ENCODE measurements at regions not wholly inside any gene's neighbourhood (a gene's known extent, or its start where the extent isn't known, plus 50 kb on each side); places are given as distances from the start of the nearest gene placed in this dataset.
"Not testable (repeated sequence)": the region's sequence is repeated elsewhere in the genome, so short reads cannot be mapped to it uniquely, and the experiment has no call there.

DNA sequence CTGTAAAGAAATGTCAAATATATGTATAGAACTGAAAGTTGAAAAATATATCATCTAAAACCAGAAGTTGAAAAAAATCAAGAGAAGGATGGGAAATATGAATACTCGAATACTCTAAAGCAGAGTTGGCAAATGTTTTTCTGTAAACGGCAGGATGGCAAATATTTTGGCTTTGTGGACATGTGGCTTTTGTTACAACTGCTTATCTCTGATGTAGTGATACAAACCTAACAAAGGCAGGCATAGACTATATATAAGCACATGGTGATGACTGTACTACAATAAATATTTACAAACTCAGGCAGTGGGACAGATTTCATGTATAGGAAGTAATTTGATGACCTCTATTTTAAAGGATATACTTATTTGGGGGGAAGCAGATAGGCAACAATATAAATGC, 224.6 kb upstream of the LRRTM4 start:
- no peak overlapping the region for H3K27ac Mint-ChIP-seq
- DNase-seq: no peak
- H3K36me3 Mint-ChIP-seq: no peaks in the 10 kb centered on the region
- no peaks in the 10 kb centered on the region for H3K4me1 Mint-ChIP-seq (ENCODE audit: low read depth)
- H3K9me3 Mint-ChIP-seq: peaks cover 17% of the 10 kb centered on the region
- POLR2A ChIA-PET: no interaction called here
- H3K27me3 Mint-ChIP-seq: no peaks in the 10 kb centered on the region
- CTCF ChIA-PET: no interaction called here
- no peak overlapping the region for H3K4me3 Mint-ChIP-seq
- intact Hi-C loops (cut with micrococcal nuclease): no loop called here

DNA sequence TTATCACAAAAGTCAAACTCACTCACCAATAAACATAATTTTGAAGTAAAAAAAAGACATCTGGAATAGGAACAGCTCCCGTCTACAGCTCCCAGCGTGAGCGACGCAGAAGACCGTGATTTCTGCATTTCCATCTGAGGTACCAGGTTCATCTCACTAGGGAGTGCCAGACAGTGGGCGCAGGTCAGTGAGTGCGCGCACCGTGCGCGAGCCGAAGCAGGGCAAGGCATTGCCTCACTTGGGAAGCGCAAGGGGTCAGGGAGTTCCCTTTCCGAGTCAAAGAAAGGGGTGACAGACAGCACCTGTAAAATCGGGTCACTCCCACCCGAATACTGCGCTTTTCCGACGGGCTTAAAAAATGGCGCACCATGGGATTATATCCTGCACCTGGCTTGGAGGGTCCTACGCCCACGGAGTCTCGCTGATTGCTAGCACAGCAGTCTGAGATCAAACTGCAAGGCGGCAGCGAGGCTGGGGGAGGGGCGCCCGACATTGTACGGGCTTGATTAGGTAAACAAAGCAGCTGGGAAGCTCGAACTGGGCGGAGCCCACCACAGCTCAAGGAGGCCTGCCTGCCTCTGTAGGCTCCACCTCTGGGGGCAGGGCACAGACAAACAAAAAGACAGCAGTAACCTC, 231.7 kb upstream of the LRRTM4 start:
- intact Hi-C loops (cut with micrococcal nuclease); POLR2A ChIA-PET; DNase-seq: not testable (repeated sequence)

DNA sequence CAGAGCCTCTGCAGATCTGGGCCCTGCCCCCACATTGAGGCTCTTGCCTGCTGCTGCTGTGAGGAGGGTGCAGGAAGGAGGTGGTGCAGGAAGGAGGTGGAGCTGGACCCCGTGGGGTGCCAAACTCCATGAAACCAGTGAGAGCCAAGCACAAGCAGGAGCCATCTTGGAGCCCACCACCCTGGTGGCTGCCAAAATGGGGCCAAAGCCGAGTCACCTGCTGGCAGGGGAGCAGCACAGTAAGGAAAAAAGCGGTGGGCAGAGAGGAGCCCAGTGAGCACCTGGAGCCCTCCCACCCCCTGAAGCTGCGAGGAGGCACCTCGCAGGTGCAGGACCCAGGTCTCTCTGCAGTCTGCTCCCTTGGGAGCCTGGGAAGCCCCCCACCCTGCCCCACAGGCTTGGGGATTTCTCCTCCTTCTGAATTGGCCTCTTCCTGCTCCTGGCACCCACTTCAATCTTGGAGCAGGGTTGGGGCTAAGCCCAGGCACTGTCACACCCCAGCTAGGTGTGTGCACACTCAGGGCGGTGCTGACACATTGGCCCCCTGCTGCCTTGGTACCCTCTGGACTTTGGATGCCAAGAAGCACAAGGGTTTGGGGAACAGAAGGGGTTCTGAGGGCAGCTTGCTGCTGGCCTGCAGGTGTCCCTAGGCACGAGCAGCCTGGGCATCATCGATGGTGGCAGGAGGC, 245.4 kb upstream of the LRRTM4 start:
- Mint-ChIP-seq H3K36me3 (no peaks in the 10 kb centered on the region), H3K4me1 (ENCODE audit: low read depth) (no peaks in the 10 kb centered on the region), H3K27ac (no peak overlapping the region), H3K9me3 (peaks cover 25% of the 10 kb centered on the region), H3K4me3 (no peak overlapping the region), H3K27me3 (no peaks in the 10 kb centered on the region)
- POLR2A ChIA-PET: no interaction called here
- DNase-seq: no peak
- intact Hi-C loops (cut with micrococcal nuclease): no loop called here
- CTCF ChIA-PET: no interaction called here

More for the DNA sequence above, 231.7 kb upstream of the LRRTM4 start:
- H3K36me3 Mint-ChIP-seq; CTCF ChIA-PET; H3K27me3 Mint-ChIP-seq; H3K27ac Mint-ChIP-seq; H3K4me1 Mint-ChIP-seq (ENCODE audit: low read depth); H3K4me3 Mint-ChIP-seq: not testable (repeated sequence)
- H3K9me3 Mint-ChIP-seq: peaks cover 16% of the 10 kb centered on the region

DNA sequence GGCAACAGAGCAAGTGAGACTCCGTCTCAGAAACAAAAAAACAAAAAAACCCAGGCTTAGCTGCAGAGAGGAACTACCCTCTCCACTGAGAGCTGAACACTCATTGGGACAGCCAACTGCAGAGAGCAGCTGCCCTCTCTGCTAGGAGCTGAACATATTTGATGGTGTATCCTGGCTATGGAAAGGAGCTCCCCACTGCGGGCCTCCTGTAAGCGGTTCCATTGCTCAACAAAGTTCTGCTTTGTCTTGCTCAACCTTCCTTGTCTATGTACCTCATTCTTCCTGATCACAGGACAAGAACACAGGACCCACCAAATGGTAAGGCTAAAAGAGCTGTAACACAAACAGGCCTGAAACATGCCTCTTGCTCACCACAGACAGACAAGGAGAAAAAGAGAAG, 246.3 kb upstream of the LRRTM4 start:
- Mint-ChIP-seq H3K36me3 (no peaks in the 10 kb centered on the region), H3K4me1 (ENCODE audit: low read depth) (no peaks in the 10 kb centered on the region), H3K4me3 (no peak overlapping the region), H3K9me3 (peaks cover 31% of the 10 kb centered on the region), H3K27ac (no peak overlapping the region), H3K27me3 (no peaks in the 10 kb centered on the region)
- ChIA-PET CTCF (no interaction called here), POLR2A (no interaction called here)
- no peak for DNase-seq
- intact Hi-C loops (cut with micrococcal nuclease): no loop called here

DNA sequence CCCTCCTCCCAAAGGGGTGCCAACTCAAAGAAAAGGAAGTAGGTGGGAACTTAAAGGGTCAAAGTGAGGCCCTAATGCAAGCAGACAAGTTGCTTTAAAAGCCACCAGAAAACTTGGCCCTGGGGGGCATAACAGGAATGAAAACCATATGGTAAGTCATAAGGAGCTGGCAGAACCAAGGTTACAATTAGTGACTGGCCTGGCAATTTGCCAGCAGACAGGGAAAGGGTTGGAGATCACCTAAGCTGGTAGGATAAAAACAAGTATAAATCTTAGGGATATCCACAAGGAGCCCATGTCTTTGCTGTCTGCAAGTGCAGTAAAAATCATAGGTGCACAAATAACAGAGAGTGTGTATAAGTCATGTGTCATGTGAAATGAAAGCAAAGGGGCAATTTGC, 256.7 kb upstream of the LRRTM4 start:
- ChIA-PET POLR2A (no interaction called here), CTCF (no interaction called here)
- H3K9me3 Mint-ChIP-seq: peaks cover 26% of the 10 kb centered on the region
- intact Hi-C loops (cut with micrococcal nuclease): no loop called here
- H3K4me1 Mint-ChIP-seq (ENCODE audit: low read depth): no peaks in the 10 kb centered on the region
- no peaks in the 10 kb centered on the region for H3K27me3 Mint-ChIP-seq
- H3K36me3 Mint-ChIP-seq: no peaks in the 10 kb centered on the region
- DNase-seq: no peak
- no peak overlapping the region for H3K4me3 Mint-ChIP-seq
- H3K27ac Mint-ChIP-seq: no peak overlapping the region

DNA sequence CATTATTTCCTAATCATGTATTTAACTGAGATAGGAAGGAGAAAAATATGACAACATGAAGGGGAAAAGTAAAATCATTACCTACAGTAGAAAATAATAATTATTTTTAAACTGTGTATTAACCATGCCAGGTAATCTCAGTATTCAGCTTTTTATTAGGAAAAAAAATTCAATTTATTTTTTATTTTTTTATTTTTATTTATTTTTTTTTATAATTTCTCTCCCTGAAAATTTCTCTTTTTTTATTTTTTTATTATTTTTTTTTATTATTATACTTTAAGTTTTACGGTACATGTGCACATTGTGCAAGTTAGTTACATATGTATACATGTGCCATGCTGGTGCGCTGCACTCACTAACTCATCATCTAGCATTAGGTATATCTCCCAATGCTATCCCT, 271.3 kb upstream of the LRRTM4 start:
- intact Hi-C loops (cut with micrococcal nuclease); H3K4me1 Mint-ChIP-seq (ENCODE audit: low read depth); H3K36me3 Mint-ChIP-seq; DNase-seq; CTCF ChIA-PET; H3K4me3 Mint-ChIP-seq; POLR2A ChIA-PET; H3K27ac Mint-ChIP-seq; H3K27me3 Mint-ChIP-seq: not testable (repeated sequence)
- peaks cover 15% of the 10 kb centered on the region for H3K9me3 Mint-ChIP-seq

DNA sequence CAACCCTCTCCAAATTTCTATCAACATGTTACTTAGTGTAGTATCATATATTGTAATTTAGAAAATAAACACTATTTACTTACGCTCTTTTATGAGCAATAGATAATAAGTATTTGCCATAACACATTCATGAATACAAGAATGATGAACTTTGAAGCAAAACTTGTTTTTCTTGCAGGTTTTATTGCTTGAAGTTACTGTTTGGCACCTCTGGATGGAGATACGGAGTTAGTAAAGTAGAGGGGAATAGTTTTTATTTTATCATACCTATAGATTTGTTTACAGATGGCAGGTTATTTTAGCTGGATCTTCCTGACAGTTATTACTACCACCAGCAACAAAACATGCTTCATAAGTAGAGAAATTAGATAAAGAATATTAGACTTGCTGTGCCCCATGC, 274.2 kb upstream of the LRRTM4 start:
- Mint-ChIP-seq H3K36me3 (no peaks in the 10 kb centered on the region), H3K9me3 (peaks cover 9% of the 10 kb centered on the region), H3K4me3 (no peak overlapping the region), H3K4me1 (ENCODE audit: low read depth) (no peaks in the 10 kb centered on the region), H3K27me3 (no peaks in the 10 kb centered on the region), H3K27ac (no peak overlapping the region)
- no peak for DNase-seq
- CTCF ChIA-PET: no interaction called here
- POLR2A ChIA-PET: no interaction called here
- intact Hi-C loops (cut with micrococcal nuclease): no loop called here

DNA sequence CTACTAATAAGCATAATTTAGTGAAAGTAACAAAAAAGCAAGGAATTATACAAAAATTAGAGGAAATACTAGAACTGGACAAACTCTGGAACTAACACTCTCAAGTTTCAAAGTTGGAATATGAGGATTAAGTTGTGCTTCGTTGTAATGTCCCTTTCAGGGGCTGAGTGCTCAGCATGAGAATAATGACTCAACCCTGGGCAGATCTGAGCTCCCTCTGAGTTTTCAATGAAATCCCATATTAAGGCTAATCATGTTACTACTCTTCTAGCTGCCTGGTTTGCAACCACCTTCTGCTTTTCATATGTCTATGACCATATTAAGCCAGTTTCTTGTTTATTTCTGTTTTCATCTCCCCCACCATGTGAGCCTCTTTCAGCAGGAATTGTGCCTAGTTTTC, 274.9 kb upstream of the LRRTM4 start:
- CTCF ChIA-PET: no interaction called here
- no peaks in the 10 kb centered on the region for H3K36me3 Mint-ChIP-seq
- H3K4me3 Mint-ChIP-seq: no peak overlapping the region
- no peak for DNase-seq
- intact Hi-C loops (cut with micrococcal nuclease): no loop called here
- H3K4me1 Mint-ChIP-seq (ENCODE audit: low read depth): no peaks in the 10 kb centered on the region
- no peak overlapping the region for H3K27ac Mint-ChIP-seq
- peaks cover 6% of the 10 kb centered on the region for H3K9me3 Mint-ChIP-seq
- POLR2A ChIA-PET: no interaction called here
- no peaks in the 10 kb centered on the region for H3K27me3 Mint-ChIP-seq

DNA sequence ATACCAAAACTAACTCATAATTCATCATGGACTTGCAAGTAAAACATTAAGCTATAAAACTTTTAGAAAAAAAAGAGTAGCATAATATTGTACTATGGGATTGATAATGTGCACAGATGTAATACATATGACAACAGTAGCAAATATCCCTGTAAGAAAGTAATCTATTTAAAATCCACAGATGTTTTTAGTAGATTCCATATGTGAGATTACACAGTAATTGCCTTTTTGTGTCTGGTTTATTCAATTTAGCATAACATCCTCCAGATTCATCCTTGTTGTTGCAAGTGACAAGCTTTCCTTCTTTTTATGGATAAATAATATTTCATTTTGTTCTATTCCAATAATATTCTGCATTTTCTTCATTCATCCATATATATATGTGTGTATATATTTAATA, 278.2 kb upstream of the LRRTM4 start:
- CTCF ChIA-PET: no interaction called here
- POLR2A ChIA-PET: no interaction called here
- intact Hi-C loops (cut with micrococcal nuclease): no loop called here
- Mint-ChIP-seq H3K36me3 (no peaks in the 10 kb centered on the region), H3K27ac (no peak overlapping the region), H3K9me3 (peaks cover 11% of the 10 kb centered on the region), H3K4me3 (no peak overlapping the region), H3K27me3 (no peaks in the 10 kb centered on the region), H3K4me1 (ENCODE audit: low read depth) (no peaks in the 10 kb centered on the region)
- no peak for DNase-seq

DNA sequence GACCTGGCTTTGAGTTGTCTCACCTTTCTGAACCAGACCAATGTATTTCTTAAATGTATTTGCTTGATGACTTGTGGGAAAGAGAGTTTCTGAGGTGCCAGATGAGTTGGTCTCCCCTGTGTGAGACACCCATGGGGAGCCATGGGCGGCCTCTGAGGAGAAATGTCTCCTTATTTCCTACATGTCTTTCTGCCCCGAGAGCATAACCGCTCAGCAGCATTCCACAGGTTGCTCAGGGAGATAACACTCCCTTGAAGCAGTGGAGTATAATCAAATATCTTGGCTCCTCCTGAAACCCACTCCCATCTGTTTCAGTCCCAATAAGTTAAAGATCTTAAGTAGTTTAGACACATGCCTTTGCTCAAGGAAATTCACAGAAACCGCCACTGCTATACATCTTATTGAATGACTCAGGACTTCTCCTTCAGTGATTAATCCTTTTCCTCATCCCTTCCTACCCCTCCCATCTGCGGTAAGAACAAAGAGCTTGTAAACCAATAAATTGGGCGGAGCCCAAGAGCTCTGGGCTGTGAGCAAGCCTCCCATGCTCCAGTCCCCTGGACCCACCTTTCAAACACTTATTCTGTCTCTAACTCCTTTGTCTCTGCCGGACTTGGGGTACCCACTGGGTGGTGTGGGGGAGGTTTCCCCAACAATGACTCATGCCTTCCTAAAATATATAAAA, 285.5 kb upstream of the LRRTM4 start:
- H3K4me3 Mint-ChIP-seq: no peak overlapping the region
- no peaks in the 10 kb centered on the region for H3K36me3 Mint-ChIP-seq
- no peaks in the 10 kb centered on the region for H3K4me1 Mint-ChIP-seq (ENCODE audit: low read depth)
- H3K27me3 Mint-ChIP-seq: no peaks in the 10 kb centered on the region
- no peak overlapping the region for H3K27ac Mint-ChIP-seq
- ChIA-PET CTCF (no interaction called here), POLR2A (no interaction called here)
- intact Hi-C loops (cut with micrococcal nuclease): no loop called here
- no peak for DNase-seq
- peaks cover 49% of the 10 kb centered on the region for H3K9me3 Mint-ChIP-seq

DNA sequence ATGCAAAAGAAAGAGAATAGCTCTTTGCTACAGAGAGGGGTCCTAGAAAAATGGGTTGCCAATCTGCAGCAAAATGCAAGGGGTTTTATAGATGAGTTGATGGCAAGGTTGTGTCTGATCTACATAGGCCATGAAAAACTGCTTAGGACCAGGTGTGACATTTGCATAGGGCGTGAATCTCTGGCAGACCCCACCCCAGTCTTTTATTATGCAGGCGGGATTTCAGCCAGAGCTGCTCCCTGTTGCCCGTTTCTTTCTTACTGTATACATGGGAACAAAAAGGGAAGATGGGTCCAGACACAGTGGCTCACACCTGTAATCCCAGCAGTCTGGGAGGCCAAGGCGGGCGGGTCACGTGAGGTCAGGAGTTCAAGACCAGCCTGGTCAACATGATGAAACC, 286.4 kb upstream of the LRRTM4 start:
- ChIA-PET POLR2A (no interaction called here), CTCF (no interaction called here)
- no peaks in the 10 kb centered on the region for H3K27me3 Mint-ChIP-seq
- no peak for DNase-seq
- peaks cover 50% of the 10 kb centered on the region for H3K9me3 Mint-ChIP-seq
- H3K27ac Mint-ChIP-seq: no peak overlapping the region
- H3K36me3 Mint-ChIP-seq: no peaks in the 10 kb centered on the region
- H3K4me3 Mint-ChIP-seq: no peak overlapping the region
- no peaks in the 10 kb centered on the region for H3K4me1 Mint-ChIP-seq (ENCODE audit: low read depth)
- intact Hi-C loops (cut with micrococcal nuclease): no loop called here

DNA sequence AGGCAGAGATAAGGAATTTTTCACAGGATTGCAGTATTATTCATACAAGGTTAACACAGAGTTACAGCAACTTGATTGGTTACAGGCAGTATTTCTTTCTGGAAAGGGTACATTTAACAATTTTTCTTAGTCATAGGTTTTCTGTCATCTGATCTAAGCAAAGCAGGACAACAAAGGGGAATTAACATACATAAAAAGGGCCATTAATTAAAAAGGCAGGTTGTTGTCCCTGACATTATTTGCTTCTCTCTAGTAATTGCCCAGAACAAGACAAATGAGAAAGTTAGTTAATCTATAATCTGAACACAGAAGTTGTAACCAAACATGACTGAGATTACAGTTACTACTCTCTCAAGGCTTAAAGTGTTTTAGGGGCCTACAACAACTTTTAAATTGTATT, 291.4 kb upstream of the LRRTM4 start:
- Mint-ChIP-seq H3K36me3 (no peaks in the 10 kb centered on the region), H3K9me3 (peaks cover 40% of the 10 kb centered on the region), H3K4me3 (no peak overlapping the region), H3K27me3 (no peaks in the 10 kb centered on the region), H3K27ac (no peak overlapping the region), H3K4me1 (ENCODE audit: low read depth) (no peaks in the 10 kb centered on the region)
- intact Hi-C loops (cut with micrococcal nuclease): no loop called here
- POLR2A ChIA-PET: no interaction called here
- DNase-seq: no peak
- CTCF ChIA-PET: interaction anchor here (0.6 kb wide), 1 partner anchor 136 kb away, joined by 4 read pairs; no protein-coding TSS in a partner anchor

DNA sequence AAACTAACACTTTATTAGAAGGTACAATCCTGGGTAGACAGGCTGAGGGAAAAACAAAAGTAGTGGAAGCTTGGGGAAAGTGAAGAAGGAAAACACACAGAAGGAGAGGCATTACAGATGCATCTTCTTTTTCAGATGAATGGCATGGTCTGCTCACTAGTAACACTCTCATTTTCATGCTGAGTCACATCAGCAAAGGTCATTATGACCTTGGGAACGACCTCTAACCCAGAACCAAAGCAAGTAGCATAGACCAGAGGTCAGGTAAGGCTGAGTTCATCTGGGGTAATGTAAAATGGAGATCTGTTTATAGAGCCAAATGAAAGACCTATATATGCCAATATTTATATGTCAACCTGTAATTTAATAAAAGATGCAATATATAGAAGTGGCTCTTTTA, 294.4 kb upstream of the LRRTM4 start:
- no peak for DNase-seq
- Mint-ChIP-seq H3K9me3 (peaks cover 38% of the 10 kb centered on the region), H3K4me3 (no peak overlapping the region), H3K27ac (no peak overlapping the region), H3K4me1 (ENCODE audit: low read depth) (no peaks in the 10 kb centered on the region), H3K27me3 (no peaks in the 10 kb centered on the region), H3K36me3 (no peaks in the 10 kb centered on the region)
- intact Hi-C loops (cut with micrococcal nuclease): no loop called here
- POLR2A ChIA-PET: no interaction called here
- CTCF ChIA-PET: no interaction called here

Measured in activated CD4-positive, alpha-beta memory T cell treated with anti-CD3 and anti-CD28 coated beads for 36 hours (primary cell).